Calu3 (cell line): ENCODE measurements at regions not wholly inside any gene's neighbourhood (a gene's known extent, or its start where the extent isn't known, plus 50 kb on each side); places are given as distances from the start of the nearest gene placed in this dataset.
"Not testable (repeated sequence)": the region's sequence is repeated elsewhere in the genome, so short reads cannot be mapped to it uniquely, and the experiment has no call there.

ENCODE experiments used
- BruUV-seq: library from RNA; stranded (reverse); fragments of 400-500 nt; replicated peaks from 2 replicates; lab custom pipeline; 2021; lab: Mats Ljungman, UMichigan
- CTCF ChIA-PET: fragments of 300-600 bp; sonication (Branson Sonifier 250); formaldehyde crosslinking; loops from one replicate; lab custom pipeline; 2022; ENCODE audit warnings: antibody characterized with exemption; lab: Charles Lee
- DNase-seq: peaks from one replicate; pipeline ENCODE4 v3.0.0; 2022
- H3K27ac Mint-ChIP-seq: one replicate; pipeline ENCODE4 v1.8.0; 2022; ENCODE audit warnings: mixed read lengths; ENCODE audit not compliant: unreplicated experiment
- H3K27me3 Mint-ChIP-seq: one replicate; pipeline ENCODE4 v1.8.0; 2022; ENCODE audit warnings: mixed read lengths; ENCODE audit not compliant: unreplicated experiment
- H3K36me3 Mint-ChIP-seq: one replicate; pipeline ENCODE4 v1.8.0; 2022; ENCODE audit warnings: mild to moderate bottlenecking, moderate library complexity, mixed read lengths; ENCODE audit not compliant: insufficient read depth, unreplicated experiment
- H3K4me1 Mint-ChIP-seq: one replicate; pipeline ENCODE4 v1.8.0; 2022; ENCODE audit warnings: mild to moderate bottlenecking, low read depth, mixed read lengths; ENCODE audit not compliant: unreplicated experiment
- H3K4me3 Mint-ChIP-seq: one replicate; pipeline ENCODE4 v1.8.0; 2022; ENCODE audit warnings: mild to moderate bottlenecking, low read depth, moderate library complexity, mixed read lengths; ENCODE audit not compliant: unreplicated experiment
- H3K9me3 Mint-ChIP-seq: one replicate; pipeline ENCODE4 v1.8.0; 2022; ENCODE audit warnings: low read depth, mixed read lengths; ENCODE audit not compliant: unreplicated experiment
- intact Hi-C: fragments of 100-400 bp; cut with micrococcal nuclease; formaldehyde crosslinking; loops from one replicate; pipeline ENCODE4 v1.10.0; 2022; ENCODE audit not compliant: unreplicated experiment
- TF ChIP-seq, protein P1 (sequence below): fragments of 200-600 bp; IDR thresholded peaks from one replicate; pipeline ENCODE4 v1.8.0; 2022; ENCODE audit warnings: antibody characterized with exemption; ENCODE audit not compliant: unreplicated experiment

DNA sequence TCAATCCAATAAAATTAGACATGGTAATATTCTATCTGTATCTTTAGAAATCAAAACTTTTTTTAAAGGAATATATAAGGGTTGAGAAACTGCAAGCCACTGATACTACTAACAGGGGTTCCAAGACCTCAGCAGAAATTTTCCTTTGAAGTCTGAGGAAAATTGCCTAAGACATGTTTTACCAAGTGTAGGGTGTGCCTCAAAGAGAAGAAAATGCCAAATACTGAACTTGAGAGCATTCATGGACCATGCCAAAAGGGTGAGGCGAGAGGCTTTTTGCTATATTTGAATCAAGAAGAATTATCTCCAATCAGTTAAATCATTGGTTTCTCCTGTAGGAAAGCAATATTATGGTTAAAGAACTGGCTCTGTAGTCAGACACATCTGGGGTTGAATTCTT lies 207.9 kb upstream of the B3GALT2 start:
- CTCF ChIA-PET = no interaction called here
- Mint-ChIP-seq H3K9me3 (peaks cover 2% of the 10 kb centered on the region), H3K36me3 (no peaks in the 10 kb centered on the region), H3K4me1 (no peaks in the 10 kb centered on the region), H3K27me3 (no peaks in the 10 kb centered on the region), H3K27ac (no peak overlapping the region), H3K4me3 (no peak overlapping the region)
- no peak for DNase-seq
- no TSS peak for BruUV-seq
- intact Hi-C loops = no loop called here
- TF ChIP-seq, protein P1, sequence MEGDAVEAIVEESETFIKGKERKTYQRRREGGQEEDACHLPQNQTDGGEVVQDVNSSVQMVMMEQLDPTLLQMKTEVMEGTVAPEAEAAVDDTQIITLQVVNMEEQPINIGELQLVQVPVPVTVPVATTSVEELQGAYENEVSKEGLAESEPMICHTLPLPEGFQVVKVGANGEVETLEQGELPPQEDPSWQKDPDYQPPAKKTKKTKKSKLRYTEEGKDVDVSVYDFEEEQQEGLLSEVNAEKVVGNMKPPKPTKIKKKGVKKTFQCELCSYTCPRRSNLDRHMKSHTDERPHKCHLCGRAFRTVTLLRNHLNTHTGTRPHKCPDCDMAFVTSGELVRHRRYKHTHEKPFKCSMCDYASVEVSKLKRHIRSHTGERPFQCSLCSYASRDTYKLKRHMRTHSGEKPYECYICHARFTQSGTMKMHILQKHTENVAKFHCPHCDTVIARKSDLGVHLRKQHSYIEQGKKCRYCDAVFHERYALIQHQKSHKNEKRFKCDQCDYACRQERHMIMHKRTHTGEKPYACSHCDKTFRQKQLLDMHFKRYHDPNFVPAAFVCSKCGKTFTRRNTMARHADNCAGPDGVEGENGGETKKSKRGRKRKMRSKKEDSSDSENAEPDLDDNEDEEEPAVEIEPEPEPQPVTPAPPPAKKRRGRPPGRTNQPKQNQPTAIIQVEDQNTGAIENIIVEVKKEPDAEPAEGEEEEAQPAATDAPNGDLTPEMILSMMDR = no peak

DNA sequence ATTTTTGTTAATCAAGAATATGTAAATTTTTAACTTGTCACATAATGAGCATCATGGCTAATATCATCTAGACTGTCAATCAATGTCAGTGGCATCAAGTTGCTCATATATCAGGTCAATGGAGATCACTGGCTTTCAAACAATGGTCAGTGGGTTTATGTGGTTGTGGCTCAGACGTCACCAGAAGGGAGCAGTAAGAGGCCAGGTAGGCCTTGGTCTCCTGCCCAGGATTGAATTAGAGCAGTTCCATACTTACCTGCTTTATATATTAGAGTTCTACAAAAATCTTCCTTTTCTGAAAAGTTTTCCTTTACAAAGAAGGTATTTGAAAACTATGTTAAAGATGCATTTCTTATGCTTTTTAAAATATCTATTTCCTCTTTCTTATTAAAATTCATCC lies 206.3 kb upstream of the B3GALT2 start:
- Mint-ChIP-seq H3K4me3 (no peak overlapping the region), H3K36me3 (no peaks in the 10 kb centered on the region), H3K27ac (no peak overlapping the region), H3K4me1 (no peaks in the 10 kb centered on the region), H3K27me3 (no peaks in the 10 kb centered on the region), H3K9me3 (peaks cover 2% of the 10 kb centered on the region)
- TF ChIP-seq, protein P1 = no peak
- BruUV-seq = no TSS peak
- CTCF ChIA-PET = no interaction called here
- intact Hi-C loops = no loop called here
- no peak for DNase-seq

DNA sequence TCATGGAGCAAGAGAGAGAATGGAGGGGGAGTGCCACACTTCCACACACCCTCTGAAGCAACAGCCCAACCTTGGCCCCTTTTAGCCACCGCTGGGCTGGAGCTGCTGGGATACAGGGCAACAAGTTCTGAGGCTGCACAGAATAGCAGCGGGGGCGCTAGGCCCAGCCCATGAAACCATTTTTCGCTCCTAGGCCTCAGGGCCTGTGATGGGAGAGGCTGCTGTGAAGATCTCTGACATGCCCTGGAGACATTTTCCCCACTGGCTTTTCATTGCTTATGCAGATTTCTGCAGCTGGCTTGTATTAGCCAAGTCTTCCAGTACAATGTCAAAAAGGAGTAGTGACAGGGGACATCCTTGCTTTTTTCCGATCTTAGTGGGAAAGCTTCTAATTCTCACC lies 202.3 kb upstream of the B3GALT2 start:
- intact Hi-C loops = no loop called here
- H3K27ac Mint-ChIP-seq = no peak overlapping the region
- BruUV-seq = no TSS peak

DNA sequence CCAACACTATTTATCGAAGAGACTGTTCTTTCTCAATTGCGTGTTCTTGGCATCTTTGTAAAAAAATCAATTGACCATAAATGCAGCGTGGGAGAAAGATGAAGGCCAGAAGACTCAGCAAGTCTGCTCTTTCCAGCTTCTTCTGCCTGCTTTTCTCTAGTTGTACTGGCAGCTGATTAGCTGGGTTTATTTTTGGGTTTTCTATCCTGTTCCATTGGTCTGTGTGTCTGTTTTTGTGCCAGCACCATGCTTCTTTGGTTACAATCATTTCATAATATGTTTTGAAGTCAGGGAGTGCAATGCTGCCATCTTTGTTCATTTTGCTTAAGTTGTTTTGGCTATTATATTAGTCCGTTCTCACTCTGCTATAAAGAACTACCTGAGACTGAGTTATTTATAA lies 201.8 kb upstream of the B3GALT2 start:
- TF ChIP-seq, protein P1 = no peak
- no peak for DNase-seq
- Mint-ChIP-seq H3K27me3 (no peaks in the 10 kb centered on the region), H3K27ac (no peak overlapping the region), H3K4me3 (no peak overlapping the region), H3K4me1 (no peaks in the 10 kb centered on the region), H3K36me3 (no peaks in the 10 kb centered on the region), H3K9me3 (peaks cover 2% of the 10 kb centered on the region)
- BruUV-seq = no TSS peak
- intact Hi-C loops = no loop called here
- CTCF ChIA-PET = no interaction called here

More for the DNA sequence above, 202.3 kb upstream of the B3GALT2 start:
- DNase-seq = no peak
- no peak overlapping the region for H3K4me3 Mint-ChIP-seq
- no peaks in the 10 kb centered on the region for H3K27me3 Mint-ChIP-seq
- TF ChIP-seq, protein P1 = no peak
- H3K36me3 Mint-ChIP-seq = no peaks in the 10 kb centered on the region
- CTCF ChIA-PET = no interaction called here
- peaks cover 2% of the 10 kb centered on the region for H3K9me3 Mint-ChIP-seq
- H3K4me1 Mint-ChIP-seq = no peaks in the 10 kb centered on the region

DNA sequence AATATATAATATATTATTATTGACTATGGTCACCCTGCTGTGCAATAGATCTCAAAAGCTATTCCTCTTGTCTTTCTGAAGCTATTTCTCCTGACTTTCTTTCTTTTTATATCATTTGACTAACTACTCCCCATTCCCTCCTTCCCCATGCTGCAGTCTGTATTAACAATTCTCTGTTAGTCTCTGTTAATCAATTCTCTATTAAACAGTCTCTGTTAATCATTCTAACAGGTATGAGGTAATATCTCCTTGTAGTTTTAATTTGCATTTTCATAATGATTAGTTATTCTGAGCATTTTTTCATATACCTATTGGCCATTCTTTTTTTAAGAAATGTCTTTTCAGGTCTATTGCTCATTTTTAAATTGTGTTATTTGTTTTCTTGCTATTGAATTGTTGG lies 201.0 kb upstream of the B3GALT2 start:
- BruUV-seq = no TSS peak
- intact Hi-C loops = no loop called here
- Mint-ChIP-seq H3K27me3 (no peaks in the 10 kb centered on the region), H3K4me1 (no peaks in the 10 kb centered on the region), H3K4me3 (no peak overlapping the region), H3K36me3 (no peaks in the 10 kb centered on the region), H3K9me3 (peaks cover 2% of the 10 kb centered on the region), H3K27ac (no peak overlapping the region)
- TF ChIP-seq, protein P1 = no peak
- no peak for DNase-seq
- CTCF ChIA-PET = no interaction called here

DNA sequence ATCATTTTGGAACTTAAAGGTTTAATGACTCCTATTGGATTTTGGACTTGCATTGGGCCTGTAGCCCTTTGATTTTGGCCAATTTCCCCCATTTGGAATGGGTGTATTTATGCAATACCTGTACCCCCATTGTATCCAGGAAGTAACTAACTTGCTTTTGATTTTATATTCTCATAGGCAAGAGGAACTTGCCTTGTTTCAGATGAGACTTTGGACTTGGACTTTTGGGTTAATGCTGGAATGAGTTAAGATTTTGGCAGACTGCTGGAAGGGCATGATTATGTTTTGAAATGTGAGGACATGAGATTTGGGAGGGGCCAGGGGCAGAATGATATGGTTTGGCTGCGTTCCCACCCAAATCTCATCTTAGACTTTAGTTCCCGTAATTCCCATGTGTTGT lies 192.0 kb upstream of the B3GALT2 start:
- H3K36me3 Mint-ChIP-seq, H3K27ac Mint-ChIP-seq, DNase-seq, BruUV-seq, H3K4me3 Mint-ChIP-seq, H3K9me3 Mint-ChIP-seq, H3K4me1 Mint-ChIP-seq, CTCF ChIA-PET, intact Hi-C loops, H3K27me3 Mint-ChIP-seq: not testable (repeated sequence)
